ENCODE measurements at regions not wholly inside any gene's neighbourhood (a gene's known extent, or its start where the extent isn't known, plus 50 kb on each side); places are given as distances from the start of the nearest gene placed in this dataset.

GRCh38 chr9:38334234-38334633 lies 58.3 kb upstream of the ALDH1B1 start:
- TF ChIP-seq POLR2AphosphoS5 (IDR thresholded peaks at IDR 0.05; ENCODE audit: low read depth, low read length) (no peak), JUN (IDR thresholded peaks at IDR 0.05; ENCODE audit: low read depth, low read length) (no peak), GTF2F1 (IDR thresholded peaks at IDR 0.05; ENCODE audit: borderline replicate concordance, low read depth, low read length) (no peak), EZH2 (IDR thresholded peaks at IDR 0.05; ENCODE audit: low read depth, low read length, severe bottlenecking) (no peak), TEAD4 (IDR thresholded peaks at IDR 0.05; ENCODE audit: low read depth, low read length) (no peak), POLR2A (IDR thresholded peaks at IDR 0.05; ENCODE audit: control extremely low read depth in 1 of 2, low read depth in 2 of 2, low read length in 2 of 2) (no peak), SRF (IDR thresholded peaks at IDR 0.05; ENCODE audit: low read depth, low read length) (no peak), PHF8 (conservative IDR thresholded peaks at IDR 0.05; ENCODE audit: low read depth, low read length) (no peak), MAFK (IDR thresholded peaks at IDR 0.05; ENCODE audit: low read depth, low read length) (no peak), CREB1 (IDR thresholded peaks at IDR 0.05) (no peak), FOSL1 (IDR thresholded peaks at IDR 0.05; ENCODE audit: insufficient read depth, low read depth, low read length) (no peak)

All from H1 (cell line).